ENCODE measurements at regions not wholly inside any gene's neighbourhood (a gene's known extent, or its start where the extent isn't known, plus 50 kb on each side); places are given as distances from the start of the nearest gene placed in this dataset.

- no peak for DNase-seq (ENCODE audit: low spot score)
These were observed 58.9 kb downstream of the NUDT11 start for GRCh38 chrX:51437521-51437920.

- DNase-seq (ENCODE audit: low spot score) = no peak
These were observed 61.3 kb downstream of the NUDT11 start for GRCh38 chrX:51435101-51435500.

DNA sequence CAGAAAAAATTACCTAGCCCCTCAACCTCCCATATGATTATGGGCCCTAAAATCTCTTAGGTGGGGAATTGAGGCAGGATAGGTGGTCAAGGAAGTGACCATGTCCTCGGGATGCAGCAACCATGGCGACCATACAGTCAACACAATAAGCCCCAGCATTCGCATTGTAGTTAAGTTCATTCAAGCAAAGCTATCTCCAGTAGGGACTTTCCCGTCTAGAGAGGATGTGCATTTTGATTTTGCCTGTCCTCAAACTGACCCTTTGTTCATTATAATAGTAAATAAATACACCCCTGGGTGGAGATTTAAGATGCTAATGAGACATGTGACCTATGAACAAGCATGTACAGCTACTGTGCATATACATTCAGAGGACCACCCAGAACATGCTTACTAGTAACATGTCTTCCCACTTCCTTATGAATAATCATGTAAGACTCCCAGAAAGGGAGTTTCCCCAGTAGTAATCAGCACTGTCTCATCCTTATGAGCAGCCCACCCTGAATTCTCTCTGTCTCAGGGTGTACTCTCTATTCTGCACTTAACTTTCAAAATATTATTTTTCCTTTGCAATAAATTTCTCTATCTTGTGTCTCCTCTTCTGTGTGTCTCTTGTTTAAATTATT is 74.3 kb downstream of the NUDT11 start:
- no peak for DNase-seq (ENCODE audit: low spot score)

DNA sequence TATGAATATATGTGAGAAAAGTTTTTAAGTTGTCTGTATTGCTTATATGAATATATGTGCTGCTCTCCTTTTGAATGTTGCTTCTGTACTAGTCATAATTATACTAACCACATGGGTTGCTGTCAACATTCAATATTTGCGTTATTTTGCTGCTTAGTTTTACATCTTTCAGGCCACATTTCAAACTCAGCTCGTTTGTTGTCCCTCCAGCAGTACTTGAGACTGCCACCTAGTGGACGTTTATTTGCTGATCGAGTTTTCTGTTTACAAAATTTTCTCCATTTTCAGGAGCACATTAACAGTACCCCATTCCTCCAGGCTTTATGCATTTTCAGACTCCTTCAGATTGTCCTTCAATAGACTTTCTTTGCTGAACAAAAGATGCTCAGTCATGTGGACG is 75.8 kb downstream of the NUDT11 start:
- peak; percentile 55 for DNase-seq (ENCODE audit: low spot score)

GRCh38 chrX:51408462-51408861 is 75.8 kb downstream of the NUDT10 start:
- DNase-seq (ENCODE audit: low spot score) = no peak

DNA sequence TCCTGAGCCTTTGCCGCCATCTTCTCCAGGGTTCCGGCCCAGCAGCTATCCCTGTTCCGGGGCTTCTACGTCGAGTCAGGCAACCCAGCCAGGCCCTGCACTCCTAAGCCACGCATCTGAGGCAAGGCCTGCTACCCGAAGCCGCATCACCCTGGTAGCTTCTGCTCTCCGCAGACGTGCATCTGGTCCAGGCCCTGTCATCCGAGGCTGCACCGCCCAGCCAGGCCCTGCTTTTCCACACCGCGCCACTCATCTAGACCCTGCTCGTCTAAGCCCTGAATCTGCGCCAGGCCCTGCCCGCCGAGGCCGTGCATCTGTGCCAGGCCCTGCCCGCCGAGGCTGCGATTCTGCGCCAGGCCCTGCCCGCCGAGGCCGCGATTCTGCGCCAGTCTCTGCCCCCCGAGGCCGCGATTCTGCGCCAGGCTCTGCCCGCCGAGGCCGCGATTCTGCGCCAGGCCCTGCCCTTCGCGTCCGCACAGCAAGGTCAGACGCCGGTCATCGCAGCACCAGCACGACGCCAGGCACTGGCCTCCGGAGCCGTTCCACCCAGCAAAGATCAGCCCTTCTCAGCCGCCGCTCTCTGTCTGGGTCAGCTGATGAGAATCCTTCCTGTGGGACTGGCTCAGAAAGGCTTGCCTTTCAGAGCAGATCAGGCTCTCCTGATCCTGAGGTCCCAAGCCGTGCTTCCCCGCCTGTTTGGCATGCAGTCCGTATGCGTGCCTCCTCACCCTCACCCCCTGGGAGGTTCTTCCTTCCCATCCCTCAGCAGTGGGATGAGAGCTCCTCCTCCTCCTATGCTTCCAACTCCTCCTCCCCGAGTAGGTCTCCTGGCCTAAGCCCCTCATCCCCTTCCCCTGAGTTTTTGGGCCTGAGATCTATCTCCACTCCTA is 75.1 kb downstream of the NUDT10 start:
- DNase-seq (ENCODE audit: low spot score) = no peak

DNA sequence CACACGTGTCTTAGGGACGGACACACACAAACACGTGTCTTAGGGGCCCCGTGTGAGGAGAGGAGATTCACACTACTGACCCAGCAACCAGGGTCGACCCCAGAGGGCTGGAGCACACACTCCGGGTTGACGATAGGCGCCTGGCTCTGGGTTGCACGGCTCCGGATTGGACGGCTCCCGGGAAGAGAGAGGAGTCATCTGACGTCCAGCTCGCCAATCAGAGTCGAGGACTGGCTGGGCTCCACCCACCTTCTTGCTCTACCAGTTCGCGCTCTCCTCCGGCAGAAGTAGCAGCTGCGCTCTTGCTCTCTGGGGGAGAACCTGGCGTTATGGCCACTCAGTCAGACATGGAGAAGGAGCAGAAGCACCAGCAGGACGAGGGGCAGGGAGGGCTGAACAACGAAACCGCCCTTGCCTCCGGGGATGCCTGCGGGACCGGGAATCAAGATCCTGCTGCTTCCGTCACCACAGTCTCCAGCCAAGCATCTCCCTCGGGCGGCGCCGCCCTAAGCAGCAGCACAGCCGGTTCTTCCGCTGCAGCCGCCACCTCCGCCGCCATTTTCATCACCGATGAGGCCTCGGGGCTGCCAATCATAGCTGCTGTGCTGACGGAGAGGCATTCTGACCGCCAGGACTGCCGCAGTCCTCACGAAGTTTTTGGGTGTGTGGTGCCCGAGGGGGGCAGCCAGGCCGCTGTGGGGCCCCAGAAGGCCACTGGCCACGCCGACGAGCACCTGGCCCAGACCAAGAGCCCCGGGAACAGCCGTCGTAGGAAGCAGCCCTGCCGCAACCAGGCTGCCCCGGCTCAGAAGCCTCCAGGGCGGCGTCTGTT is 74.3 kb downstream of the NUDT10 start:
- DNase-seq (ENCODE audit: low spot score) = no peak

- no peak for DNase-seq (ENCODE audit: low spot score)
These were observed 71.8 kb downstream of the NUDT10 start for GRCh38 chrX:51404445-51404844.

- no peak for DNase-seq (ENCODE audit: low spot score)
These were observed 63.4 kb downstream of the NUDT10 start for GRCh38 chrX:51395810-51396728.

GRCh38 chrX:51395480-51395809 is 62.8 kb downstream of the NUDT10 start:
- DNase-seq (ENCODE audit: low spot score) = no peak

Data from AG08395 (cell line).